ENCODE measurements at regions not wholly inside any gene's neighbourhood (a gene's known extent, or its start where the extent isn't known, plus 50 kb on each side); places are given as distances from the start of the nearest gene placed in this dataset.
"Not testable (repeated sequence)": the region's sequence is repeated elsewhere in the genome, so short reads cannot be mapped to it uniquely, and the experiment has no call there.

DNA sequence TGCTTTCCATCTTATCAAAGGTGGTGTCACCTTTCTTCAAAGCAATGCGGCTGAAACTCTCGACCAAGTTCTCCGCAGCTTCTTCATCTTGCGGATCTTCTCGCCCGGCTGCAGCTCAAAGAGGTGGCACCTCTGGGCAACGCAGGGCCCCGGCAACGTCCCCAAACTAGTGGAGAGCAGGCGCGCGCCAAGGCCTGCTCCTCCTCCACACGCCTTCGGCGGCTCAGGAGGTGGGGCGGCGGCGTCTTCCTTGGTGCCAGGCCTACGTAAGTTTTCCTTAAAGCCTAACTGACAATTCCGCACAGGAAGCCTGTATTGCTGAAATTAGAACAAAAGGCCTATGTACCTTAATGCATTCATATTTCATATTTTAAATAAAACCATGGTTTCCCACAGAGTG is 112.0 kb downstream of the TMX1 start:
- no peak for DNase-seq

DNA sequence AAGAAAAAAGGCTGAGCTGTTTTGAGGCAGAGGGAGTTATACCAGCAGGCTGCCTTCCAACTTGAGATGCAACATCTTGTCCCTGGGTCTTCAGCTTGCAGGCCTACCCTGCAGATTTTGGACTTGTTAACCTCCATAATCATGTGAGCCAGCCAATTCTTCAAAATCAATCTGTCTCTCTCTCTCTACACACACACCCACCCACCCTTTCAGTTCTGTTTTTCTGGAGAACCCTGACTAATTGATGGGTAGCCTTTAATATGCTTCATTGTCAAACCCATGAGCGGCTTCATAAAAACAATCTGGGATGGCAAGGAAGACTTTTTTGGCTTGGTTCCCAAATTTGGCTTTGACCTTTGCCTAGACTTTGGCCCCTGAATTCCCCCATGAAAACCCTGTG is 113.9 kb downstream of the TMX1 start:
- no peak for DNase-seq

DNA sequence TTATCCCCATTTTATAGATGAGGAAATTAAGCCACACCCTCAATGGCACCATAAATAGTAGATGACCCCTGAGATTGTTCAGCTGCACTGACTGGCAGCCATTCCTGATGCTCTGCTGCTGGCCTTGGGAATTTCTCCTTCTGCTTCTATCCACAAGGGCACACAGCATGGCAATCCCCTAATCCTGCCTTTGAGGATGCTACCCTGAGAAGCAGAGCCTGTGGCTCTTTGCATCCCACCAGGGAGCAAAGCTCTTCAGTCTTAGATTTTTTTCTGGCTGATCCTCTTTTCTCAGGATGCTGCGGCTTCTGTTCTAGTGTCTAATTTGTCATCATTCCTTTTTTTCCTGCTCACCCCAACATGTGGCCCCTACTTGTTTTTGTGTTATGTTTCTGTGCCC is 114.8 kb downstream of the TMX1 start:
- DNase-seq: no peak

DNA sequence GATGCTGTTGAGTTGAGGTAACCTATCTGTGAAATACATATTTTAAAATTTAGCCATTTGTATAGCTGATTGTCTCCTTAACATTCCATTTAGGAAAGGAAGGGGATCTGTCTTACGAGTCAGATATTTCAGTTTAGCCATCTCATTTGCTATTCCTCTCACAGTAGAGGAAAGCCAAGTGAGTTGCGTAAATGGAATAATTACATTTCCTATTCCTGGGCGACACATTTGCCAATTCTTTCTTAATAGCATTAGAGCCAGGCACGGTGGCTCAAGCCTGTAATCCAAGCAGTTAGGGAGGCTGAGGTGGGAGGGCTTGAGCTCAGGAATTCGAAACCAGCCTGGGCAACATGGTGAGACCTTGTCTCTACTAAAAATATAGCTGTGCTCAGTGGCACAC is 116.3 kb downstream of the TMX1 start:
- no peak for DNase-seq

DNA sequence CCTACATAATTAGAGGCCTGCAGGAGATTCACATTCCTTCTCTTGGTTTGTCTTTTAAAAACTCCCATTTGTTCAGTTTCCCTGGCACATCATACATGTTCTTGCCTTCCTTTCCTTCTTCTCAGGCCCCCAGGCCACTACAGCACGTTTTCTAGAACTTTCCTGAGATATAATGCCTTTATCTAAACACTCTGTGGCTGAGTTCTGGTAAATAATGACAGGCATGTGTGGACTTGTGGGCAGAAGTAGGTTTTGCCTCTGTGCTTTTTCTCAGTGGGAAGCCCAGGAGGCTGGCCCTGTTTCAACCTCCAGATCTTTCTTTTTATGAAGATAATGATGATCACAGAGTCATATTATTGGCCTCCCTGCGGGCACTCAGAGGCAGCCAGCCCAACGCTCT is 117.2 kb downstream of the TMX1 start:
- no peak for DNase-seq

DNA sequence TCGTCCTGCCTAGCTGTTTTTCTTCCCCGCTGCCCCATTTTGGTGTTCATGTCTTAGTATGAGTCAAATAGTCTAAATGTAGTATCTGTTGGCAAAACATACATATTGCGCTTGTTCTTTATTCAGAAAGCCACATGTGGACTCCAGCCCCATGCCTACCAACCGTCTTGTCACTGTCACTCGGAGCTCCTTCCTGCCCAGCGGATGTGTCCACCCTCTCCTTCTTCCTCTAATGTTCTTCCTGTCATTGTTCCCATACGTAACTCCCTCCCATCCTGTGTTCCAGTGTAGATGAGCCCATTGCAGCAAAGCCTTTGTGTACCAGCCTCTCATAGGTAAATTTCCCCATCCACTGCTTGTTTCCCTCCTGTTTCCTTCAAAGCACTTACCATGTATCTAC is 120.5 kb downstream of the TMX1 start:
- DNase-seq: no peak

DNA sequence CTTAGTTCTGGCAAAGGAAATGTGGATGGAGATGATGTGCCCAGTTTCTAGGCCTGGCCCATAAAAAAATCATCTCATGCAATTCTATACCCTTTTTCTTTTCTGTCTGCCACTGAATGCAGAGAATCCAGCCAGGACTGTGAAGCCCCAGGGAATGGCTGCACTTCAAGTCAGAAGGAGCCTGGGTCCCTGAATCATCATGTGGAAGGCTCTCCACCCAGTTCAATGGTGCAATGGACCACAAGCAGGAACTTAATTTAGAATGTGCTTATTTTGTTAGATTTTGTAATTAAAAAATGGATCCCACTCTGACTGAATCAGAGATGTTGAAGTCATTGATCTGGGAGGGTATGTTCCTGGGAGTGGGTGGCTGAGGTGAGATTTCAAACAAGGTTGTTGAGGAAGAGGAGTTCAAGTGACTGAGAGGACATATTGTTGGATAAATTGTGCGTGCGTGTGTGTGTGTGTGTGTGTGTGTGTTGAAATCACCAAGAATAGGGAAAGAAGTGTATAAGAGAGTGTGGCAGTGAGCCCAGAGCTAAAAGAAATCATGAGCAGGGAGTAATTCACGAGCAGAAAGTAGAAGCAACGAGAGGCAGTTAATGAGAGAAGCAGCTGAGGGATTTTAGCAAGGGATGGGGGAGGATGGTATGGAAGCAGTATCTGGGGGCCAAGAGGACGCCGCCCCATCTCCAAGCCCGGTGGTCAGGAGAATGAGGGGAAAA is 125.4 kb downstream of the TMX1 start:
- no peak for DNase-seq

DNA sequence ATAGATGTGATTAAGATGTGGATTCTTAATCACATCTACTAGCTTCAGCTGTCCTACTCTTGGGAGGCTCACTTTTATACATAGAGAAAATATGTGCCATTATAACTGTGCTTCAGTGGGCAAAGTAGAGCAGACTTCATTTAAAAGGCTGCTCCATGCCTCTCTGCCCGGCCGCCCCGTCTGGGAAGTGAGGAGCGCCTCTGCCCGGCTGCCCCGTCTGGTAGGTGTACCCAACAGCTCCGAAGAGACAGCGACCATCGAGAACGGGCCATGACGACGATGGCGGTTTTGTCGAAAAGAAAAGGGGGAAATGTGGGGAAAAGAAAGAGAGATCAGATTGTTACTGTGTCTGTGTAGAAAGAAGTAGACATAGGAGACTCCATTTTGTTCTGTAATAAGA is 126.4 kb downstream of the TMX1 start:
- DNase-seq: not testable (repeated sequence)

DNA sequence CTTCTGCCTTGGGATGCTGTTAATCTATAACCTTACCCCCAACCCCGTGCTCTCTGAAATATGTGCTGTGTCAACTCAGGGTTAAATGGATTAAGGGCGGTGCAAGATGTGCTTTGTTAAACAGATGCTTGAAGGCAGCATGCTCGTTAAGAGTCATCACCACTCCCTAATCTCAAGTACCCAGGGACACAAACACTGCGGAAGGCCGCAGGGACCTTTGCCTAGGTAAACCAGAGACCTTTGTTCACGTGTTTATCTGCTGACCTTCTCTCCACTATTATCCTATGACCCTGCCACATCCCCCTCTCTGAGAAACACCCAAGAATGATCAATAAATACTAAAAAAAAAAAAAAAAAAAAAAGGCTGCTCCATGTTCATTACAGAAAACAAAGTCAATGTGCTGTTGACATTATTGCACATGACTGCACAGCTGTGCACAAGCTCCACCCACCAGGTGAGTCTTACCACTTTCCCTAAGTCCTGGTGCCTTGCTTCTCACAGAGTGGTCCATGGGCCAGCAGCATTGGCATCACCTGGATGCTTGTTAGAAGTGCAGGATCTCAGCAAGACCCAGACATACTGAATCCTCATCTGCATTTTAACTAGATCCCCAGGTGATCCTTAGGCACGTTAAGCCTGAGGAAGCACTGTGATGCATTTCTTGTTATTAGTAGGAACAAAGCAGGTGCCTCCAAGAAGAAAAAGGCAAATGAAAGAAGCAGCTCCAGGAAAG is 127.0 kb downstream of the TMX1 start:
- DNase-seq: not testable (repeated sequence)

DNA sequence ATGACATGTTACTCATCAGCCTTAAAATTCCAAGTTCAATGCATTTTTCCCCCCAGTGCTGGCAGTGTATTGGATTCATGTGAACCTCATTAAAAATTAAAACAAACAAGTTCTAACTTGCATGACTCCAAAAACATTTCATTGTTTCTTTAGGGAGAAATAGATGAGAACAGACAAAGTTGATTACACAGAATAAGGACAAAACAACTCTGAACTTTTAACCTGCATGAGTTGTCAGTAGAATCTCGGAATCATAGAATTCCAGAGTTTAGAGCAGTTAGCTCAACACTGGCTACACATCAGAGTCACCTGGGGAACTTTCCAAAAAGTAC is 127.5 kb downstream of the TMX1 start:
- DNase-seq: no peak

DNA sequence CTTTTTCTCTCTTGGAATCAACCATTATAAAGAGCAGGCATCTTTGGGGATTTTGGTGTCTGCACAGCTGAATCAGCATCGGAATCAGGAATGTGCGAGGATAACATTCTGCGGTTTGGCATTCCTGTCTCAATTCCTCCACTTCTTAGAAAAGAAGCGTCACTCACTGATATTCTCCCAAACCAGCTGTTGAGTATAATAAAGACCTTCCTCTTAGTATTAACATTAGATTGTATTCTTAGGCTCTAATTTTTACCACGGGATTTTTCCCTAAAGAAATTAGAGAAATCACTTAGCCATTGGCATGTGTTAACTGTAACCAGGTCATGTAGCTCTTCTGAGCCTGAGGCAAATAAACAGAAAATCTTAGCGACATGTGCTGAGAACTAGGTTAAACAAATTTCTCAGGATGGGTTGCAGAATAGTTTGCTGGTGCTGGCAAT is 128.7 kb downstream of the TMX1 start:
- no peak for DNase-seq

DNA sequence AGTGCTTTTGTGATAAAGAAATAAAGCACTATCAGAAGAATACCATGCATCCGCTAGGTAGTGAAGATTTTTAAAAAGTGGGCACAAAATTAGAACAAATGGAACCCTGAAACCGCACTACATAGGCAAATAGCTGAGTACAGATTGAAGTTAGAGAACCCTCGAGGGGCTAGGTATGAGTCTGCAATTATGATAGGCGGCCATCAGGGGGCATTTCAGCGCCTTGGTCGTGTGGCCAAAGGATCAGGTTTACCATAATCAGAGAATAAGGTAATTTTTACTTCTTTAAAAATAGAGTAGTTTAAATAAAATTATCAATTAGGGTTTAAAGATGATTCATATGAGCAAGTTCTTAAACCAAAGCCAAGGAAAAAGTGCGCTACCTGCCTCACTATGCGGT is 129.8 kb downstream of the TMX1 start:
- DNase-seq: no peak

DNA sequence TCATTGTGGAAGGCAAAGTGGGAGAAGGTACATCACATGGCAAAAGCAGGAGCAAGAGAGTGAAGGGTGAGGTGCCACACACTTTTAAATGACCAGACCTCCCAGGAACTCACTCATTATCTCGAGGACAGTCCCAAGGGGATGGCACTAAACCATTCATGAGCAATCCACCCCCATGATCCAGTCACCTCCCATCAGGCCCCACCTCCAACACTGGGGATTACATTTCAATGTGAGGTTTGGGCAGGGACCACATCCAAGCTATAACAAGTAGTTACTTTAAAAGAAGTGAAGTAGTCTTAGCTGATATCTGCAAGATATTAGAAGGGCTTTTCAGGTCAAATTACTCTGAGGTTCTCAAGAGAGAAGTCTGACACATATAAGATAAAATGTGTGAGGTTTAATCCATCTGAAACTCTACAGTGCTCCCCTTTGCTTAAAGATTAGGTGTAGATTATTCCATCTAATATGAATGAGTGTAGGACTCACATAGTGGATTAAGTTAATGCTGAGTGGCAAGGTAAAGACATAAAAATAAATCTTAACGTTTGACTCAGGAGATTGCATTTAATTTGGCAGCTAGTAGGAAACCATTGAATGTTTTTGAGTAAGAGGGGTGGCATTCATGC is 130.8 kb downstream of the TMX1 start:
- no peak for DNase-seq

DNA sequence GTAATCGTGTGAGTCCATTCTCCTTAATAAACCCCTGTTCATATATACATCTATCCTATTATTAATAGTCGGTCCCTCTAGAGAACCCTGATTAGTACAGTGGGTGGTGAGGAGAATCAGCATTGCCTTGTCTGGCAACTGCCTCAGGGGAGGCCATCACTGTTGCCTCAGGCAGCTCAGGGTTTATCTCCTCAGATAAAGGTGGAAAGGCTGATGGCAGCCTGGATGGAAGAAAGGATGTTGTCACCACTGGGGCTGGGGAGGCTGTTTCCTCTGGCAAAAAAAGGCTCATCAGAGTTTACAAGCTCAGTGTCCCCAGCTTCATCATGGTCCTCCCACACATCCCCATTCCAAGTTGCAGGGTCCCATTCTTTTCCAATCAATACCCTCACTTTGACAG is 137.1 kb downstream of the TMX1 start:
- DNase-seq: not testable (repeated sequence)

DNA sequence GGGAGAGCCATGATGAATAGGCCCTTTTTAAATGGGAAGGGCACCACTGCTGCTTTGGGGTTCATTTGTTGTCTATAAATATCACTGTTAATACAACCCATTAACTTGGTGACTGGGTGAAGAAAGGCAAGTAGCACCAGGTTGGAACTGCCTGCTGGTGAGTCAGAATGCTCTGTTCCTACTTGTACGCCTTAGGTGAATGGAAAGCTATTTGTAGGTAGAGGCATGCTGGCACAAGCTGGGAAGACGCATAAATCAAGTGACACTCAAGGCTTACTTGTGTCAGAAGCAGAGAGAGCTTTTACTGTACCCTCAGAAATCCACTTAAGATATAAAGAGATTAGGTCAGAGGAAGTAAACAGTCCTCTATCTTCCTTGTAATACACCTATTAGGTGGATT is 142.5 kb downstream of the TMX1 start:
- DNase-seq: no peak

DNA sequence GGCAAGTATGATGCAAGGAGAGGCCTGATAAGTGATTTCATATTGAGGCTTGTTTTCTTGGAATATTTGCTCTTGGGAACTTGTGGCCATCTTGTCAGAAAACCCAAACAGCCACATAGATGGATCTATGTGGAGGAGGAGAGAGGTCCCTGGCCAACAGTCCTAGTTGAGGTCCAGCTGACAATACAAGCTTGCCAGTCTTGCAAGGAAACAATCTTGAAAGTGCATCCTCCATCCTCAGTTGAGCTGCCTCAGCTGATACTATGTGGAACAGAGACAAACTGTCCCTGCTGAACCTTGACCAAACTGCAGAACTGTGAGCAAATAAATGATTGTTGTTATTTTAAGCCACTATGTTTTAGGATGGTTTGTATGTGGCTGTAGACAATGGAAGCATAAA is 146.4 kb downstream of the TMX1 start:
- DNase-seq: no peak

DNA sequence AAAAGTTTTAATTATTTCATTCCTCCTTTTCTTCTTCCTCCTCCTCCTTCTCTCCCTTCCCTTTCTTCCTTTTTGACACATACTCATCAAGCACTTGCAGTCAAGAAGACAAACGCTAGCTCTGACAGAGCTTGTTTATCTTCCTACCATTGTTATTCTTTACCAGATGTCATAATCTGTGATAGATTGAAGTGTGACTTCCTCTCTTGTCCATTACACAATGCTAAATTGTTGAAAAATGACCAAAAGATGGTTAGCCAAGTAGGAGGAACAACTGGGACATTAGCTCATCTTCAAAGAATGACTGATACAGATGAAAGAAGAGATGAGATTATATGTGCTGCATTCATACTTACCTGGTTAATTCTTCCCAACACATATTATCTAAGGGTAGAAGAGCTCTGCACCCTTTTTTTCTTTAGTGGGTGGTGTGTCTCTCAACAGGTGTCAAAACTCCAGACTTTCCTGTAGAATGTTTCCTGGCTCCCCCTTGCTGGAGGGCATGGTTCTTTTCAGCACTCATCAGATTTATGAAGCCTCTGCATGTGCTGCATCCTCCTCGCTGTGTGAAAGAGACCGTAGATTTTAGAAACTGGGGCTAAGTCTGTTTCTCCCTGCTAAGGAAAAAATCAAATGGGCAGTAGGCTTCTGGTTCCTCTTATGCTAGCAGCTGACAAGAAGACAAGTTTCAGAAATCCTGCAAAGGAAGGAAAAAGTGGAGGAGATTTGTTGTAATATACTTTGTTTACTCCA is 147.1 kb downstream of the TMX1 start:
- DNase-seq: no peak

DNA sequence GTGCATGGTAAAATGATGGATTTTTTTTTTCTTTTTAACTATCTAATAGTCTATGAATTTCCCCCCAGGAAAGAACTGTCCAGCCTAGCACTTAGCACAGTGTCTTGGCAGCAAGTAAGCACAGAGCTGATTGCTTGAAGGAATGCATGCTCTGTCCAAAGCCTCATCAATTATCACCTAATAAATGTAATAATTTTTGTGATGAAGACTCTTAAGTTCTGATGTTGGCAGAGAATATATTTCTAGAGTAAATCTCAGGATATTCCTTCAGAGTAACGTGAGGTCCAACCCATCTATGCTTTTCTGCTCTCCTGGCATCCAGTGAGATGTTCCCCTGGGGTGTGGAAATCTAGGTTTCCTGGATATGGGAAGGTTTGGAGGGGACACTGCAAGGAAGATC is 152.4 kb downstream of the TMX1 start:
- no peak for DNase-seq

DNA sequence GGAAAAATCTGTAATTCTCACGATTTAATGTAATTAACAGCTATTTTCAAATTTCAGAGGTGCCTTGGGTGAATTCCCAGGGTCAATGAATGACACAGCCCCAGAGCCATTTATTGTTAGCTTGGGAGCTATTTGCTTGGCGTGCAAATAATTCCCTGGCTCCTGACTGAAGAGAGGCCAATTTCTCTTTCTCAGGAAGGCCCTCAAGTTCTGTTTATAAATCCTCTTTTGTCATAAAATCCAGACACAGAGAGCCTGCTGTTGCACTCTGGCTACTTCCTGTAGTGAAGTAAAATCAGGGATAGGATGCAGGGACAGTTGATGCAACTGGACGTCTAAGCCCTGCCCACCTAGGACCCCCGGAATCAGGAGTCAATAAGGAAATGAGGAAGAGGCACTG is 154.3 kb downstream of the TMX1 start:
- no peak for DNase-seq

DNA sequence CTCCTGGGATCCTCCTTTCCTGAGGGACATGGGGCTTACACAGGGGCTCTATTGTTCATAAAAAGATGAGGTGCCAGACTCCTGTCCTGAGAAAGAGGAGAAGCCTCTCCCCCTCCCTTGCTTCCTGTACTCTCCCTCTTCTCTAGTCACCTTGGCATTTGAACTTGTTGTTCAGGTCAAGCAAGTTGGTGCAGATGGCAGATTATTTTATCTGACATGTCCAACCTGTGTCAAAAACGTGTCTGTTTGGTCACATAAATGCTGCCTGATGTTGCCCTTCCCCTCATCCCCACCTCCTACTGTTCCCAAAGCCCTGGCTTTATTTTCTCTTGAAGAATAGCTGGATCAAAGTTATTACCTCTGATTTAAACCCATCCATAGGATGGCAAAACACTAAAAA is 154.8 kb downstream of the TMX1 start:
- no peak for DNase-seq

DNA sequence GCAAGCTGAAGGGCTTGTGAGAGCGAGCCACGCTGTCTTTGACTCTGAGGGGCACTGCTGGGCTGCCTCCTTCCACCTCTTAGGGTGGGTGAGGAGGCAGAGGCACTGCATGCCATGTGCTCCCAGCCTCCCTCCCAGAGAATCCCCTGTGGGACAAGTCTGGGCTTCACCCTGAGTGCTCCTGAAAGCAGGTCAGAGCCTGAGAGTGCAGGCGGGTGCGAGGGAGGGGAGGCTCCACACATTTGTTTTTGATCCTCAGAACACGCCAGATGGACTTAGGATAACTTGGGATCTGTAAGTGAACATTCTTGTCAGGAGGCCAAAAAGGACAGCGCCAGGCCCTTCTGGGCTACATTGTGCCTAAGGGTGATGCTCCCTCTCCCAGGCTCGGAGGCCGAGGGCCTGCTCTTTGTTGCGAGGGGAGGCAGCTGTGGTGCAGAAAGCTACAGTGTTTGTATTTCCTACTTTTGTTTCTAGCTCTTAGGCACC is 155.4 kb downstream of the TMX1 start:
- DNase-seq: no peak

DNA sequence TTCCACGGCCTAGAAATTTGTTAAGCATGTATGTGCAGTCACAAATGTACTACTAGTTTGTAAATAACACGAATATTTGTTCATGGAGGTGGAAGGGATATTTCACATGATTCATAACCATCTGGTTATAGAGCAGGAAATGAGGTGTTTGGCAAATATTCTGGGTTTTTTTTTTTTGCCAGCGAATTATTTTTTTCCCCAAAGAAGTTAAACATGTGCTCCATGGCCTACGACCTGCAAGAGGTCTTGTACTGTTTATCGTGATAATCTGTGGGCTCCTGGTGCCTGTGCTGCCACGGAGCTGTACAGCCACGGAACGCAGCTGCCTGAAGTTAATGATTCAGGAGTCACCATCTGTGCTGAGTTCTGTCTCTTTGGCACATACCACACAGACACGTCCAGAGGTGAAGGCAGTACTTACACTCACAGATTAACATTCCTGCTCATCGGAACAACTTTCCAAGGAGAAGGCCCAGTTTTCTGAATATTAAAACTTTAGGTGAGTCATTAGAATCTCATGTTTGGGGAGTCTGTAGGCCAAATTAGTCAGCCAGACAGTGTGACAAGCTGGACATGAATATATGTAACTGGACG is 156.3 kb downstream of the TMX1 start:
- no peak for DNase-seq

DNA sequence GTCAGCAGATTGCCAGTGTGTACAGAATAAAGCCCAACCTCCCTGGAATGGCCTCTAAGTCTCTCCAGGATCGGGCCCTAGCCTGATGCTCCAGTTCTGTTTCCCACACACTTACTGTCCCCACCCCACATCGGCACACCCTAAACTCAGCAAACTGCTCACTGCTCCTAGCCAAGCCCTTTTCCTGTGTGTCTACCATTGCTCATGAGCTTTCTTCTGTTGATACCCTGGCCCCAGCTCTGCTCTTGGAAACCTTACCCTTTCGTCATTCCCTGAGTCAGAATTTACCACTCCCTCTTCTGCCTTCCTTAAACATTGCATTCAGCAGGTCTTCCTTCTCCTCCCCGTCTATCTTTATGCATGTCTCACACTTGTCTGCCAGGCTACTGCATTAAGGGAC is 158.9 kb downstream of the TMX1 start:
- no peak for DNase-seq

All from NCI-H1417 treated with DMSO at 0.1 percent for 48 hours (cell line).